Fibroblast of mammary gland (primary cell): ENCODE measurements at regions not wholly inside any gene's neighbourhood (a gene's known extent, or its start where the extent isn't known, plus 50 kb on each side); places are given as distances from the start of the nearest gene placed in this dataset.

Source experiments
- DNase-seq: peaks from one replicate; pipeline ENCODE4 v3.0.0-alpha.2; 2010; ENCODE audit warnings: low read depth
- H3K4me3 ChIP-seq: 2 replicates; pipeline ENCODE4 v1.5.1; 2011; ENCODE audit warnings: low read depth, mild to moderate bottlenecking, low read length, moderate library complexity; ENCODE audit not compliant: control insufficient read depth
- TF ChIP-seq, protein P1 (sequence below): conservative IDR thresholded peaks from 2 replicates; pipeline ENCODE4 v1.5.1; 2011; ENCODE audit warnings: low read depth, low read length, inconsistent platforms; ENCODE audit not compliant: control insufficient read depth, insufficient read depth

DNA sequence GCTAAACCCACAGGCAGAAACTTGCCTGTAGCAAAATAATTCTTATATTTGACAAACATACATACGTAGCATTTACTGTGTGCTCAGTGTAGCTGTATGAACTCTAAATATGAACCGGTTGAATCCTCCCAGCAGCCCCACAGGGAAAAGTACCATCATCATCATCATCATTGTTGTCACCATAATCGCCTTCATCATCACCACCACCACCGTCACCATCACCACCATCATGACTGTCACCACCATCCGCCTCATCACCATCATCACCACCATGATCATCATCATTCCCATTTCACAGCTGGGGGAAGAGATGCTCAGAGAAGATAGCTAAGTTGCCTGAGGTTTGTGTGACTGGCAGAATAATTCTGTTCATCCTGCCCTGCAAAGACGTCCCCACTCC lies 81.7 kb downstream of the IRF8 start:
- no peak for DNase-seq
- H3K4me3 ChIP-seq, result no peak overlapping the region
- TF ChIP-seq, protein P1, sequence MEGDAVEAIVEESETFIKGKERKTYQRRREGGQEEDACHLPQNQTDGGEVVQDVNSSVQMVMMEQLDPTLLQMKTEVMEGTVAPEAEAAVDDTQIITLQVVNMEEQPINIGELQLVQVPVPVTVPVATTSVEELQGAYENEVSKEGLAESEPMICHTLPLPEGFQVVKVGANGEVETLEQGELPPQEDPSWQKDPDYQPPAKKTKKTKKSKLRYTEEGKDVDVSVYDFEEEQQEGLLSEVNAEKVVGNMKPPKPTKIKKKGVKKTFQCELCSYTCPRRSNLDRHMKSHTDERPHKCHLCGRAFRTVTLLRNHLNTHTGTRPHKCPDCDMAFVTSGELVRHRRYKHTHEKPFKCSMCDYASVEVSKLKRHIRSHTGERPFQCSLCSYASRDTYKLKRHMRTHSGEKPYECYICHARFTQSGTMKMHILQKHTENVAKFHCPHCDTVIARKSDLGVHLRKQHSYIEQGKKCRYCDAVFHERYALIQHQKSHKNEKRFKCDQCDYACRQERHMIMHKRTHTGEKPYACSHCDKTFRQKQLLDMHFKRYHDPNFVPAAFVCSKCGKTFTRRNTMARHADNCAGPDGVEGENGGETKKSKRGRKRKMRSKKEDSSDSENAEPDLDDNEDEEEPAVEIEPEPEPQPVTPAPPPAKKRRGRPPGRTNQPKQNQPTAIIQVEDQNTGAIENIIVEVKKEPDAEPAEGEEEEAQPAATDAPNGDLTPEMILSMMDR, result no peak

DNA sequence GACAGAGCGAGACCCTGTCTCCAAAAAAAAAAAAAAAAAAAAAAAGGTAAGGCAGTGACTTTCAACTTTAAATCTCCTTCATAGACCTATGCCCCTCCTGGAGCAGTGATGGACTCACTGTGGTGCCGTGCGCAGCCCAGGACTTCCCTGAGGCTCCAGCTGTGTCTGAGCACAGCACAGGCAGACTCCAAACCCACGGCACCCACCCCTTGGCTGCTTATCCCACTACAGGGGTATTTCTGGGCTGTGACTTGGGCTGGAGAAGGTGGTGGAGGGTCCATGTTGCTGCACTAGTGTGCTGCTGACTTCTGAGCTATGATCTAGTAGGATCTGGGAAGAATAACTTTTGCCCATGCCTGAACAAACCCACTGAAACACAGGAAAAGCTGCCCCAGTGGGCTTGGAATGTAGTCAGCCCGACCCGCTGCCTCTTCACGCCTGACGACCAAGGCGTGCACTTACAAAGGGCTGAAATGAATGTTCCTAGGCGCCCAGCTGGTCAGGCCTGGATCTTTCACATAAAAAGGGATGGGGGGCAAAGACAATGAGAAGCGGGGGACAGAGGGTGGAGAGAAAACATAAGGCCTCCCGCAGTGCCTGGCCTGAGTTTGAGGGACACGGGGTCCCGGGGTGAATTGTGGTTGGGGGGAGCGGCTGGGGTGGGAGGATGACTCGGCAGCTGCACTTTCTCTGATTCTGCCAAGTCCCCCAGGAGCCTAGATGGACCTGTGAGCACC lies 83.0 kb downstream of the IRF8 start:
- no peak for DNase-seq
- TF ChIP-seq, protein P1, result no peak
- H3K4me3 ChIP-seq, result no peak overlapping the region

DNA sequence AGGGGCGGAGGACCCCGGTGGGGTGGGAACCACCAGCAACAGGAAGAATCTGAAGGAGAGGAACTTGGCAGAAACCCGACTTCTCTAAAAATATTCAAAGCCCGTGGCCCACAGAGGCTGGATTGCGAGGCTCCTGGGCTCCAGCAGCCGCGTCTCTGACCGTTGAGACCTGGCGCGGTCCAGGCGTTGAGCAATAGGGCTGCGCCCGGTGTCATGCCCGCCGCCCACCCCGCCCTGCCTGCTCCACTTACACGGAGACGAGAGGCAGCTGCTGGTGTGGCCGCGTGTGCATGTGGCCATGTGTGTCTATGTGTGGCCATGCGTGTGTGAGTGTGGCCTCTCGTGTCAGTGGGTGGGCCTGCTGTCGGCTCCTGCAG lies 83.6 kb downstream of the IRF8 start:
- DNase-seq, result no peak
- H3K4me3 ChIP-seq, result no peak overlapping the region
- TF ChIP-seq, protein P1, result no peak

DNA sequence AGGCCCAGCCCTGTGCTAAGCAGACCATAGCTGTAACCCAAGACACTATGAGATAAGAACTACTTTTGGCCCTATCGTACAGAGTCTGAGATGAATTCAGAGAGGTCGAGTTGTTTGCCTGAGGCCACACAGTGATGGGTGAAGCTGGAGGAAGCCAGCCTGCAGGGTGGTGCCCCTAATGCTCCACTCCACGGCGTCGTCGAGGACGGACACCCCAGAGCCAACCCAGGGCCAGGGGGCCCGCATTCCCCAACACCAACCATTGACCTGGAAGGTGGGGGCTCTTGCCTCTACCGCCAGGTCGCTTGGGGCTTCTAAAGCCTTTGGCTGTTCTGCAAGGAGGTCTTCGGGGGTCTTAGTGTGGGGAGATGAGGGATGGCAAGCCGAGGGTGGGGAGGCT lies 84.1 kb downstream of the IRF8 start:
- DNase-seq, result no peak
- no peak overlapping the region for H3K4me3 ChIP-seq

DNA sequence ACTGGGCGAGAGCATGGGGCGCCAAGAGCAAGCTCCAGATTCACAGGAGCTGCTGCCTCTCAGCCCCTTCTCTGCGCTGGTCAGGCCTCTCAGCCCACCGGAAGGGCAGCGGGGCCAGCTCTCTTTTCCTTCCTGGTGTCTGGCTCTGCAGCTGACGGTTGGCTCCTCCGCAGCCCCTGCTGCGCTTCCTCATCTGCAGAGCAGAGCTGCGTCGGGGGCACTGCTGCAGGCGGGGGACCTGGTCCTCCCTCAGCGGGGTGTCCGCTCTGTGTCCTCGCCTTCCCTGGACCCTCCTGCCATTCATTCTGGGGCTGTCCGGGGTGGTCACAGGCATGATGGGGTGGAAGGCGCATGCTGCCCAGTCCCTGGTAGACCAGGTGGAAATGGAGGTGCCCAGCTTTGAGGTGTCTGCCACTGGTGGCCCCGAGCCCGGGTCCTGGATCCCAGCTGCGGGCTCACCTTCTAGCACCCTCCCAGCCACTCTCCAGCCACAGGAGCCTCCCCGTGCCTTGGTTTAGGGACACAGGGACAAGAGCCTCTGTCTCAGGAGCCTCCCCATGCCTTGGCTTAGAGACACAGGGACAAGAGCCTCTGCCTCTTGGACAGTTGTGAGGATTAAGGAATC lies 84.8 kb downstream of the IRF8 start:
- no peak for DNase-seq
- TF ChIP-seq, protein P1, result no peak

More for the DNA sequence above, 84.1 kb downstream of the IRF8 start:
- TF ChIP-seq, protein P1, result no peak

DNA sequence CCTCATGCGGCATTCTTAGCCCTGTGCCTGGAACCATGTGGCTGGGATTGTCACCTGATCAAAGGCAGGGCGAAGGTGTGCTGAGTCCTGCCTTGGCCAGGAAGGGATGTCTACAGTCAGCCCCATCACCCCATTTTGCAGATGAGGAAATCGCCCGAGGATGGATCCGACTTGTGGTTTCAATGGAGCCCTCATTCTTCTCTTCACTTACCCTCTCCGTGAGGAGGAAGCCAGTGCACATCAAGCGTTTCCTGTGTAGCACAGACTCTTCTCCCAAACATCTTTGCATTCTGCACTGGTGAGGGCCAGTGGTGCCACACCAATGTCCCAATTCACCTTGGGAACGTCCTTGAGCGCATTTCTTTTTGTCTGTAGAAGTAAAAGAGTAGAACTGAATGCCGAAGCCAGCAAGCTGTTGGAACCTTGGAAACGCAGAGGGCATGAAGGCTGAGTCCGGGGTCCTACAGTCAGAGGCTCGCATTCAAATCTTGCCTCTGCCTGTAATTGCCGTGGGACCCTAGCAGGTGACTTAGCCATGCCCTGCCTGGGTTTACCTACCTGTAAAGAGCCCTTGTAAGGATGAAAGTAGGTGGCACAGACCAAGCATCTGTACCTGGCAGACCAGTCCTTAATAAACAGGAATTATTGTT lies 85.4 kb downstream of the IRF8 start:
- DNase-seq, result no peak
- H3K4me3 ChIP-seq, result no peak overlapping the region
- TF ChIP-seq, protein P1, result no peak

More for the DNA sequence above, 84.8 kb downstream of the IRF8 start:
- H3K4me3 ChIP-seq, result no peak overlapping the region
